ENCODE measurements at regions not wholly inside any gene's neighbourhood (a gene's known extent, or its start where the extent isn't known, plus 50 kb on each side); places are given as distances from the start of the nearest gene placed in this dataset.

DNA sequence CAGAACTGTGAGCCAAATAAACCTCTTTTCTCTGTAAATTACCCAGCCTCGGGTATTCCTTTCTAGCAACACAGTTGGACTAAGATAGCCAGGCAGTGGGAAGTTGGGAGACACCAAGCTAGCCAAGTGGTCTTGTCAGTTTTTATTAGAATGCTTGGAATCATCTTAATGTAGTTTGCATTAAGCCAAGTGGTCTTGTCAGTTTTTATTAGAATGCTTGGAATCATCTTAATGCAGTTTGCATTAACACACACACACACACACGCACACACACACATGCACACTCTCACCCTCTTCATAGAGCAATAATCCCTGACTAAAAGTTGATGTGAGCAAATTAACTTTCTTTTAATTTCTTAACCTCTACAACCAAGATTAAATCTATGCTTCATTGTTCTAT is 151.5 kb downstream of the VAPA start:
- TF ChIP-seq, protein P1, sequence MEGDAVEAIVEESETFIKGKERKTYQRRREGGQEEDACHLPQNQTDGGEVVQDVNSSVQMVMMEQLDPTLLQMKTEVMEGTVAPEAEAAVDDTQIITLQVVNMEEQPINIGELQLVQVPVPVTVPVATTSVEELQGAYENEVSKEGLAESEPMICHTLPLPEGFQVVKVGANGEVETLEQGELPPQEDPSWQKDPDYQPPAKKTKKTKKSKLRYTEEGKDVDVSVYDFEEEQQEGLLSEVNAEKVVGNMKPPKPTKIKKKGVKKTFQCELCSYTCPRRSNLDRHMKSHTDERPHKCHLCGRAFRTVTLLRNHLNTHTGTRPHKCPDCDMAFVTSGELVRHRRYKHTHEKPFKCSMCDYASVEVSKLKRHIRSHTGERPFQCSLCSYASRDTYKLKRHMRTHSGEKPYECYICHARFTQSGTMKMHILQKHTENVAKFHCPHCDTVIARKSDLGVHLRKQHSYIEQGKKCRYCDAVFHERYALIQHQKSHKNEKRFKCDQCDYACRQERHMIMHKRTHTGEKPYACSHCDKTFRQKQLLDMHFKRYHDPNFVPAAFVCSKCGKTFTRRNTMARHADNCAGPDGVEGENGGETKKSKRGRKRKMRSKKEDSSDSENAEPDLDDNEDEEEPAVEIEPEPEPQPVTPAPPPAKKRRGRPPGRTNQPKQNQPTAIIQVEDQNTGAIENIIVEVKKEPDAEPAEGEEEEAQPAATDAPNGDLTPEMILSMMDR (IDR thresholded peaks at IDR 0.05) = no peak
- TF ChIP-seq POLR2A (IDR thresholded peaks at IDR 0.05) = no peak

Data from breast epithelium (tissue), 3 donors.